Thyroid gland (tissue), 4 donors: ENCODE measurements at regions not wholly inside any gene's neighbourhood (a gene's known extent, or its start where the extent isn't known, plus 50 kb on each side); places are given as distances from the start of the nearest gene placed in this dataset.

ENCODE experiments used
- DNase-seq, 2 donors: peaks; one replicate each; pipeline ENCODE4 v3.0.0-alpha.2; 2019
- H3K27ac ChIP-seq, 3 donors: fragments of 200-600 bp; sonication (generic); 1 replicate in 2 of 3; 2 replicates in 1 of 3; pipeline ENCODE4 v1.5.1; 2016 to 2019; ENCODE audit warnings: mild to moderate bottlenecking in 1 of 3, moderate library complexity in 1 of 3
- H3K27me3 ChIP-seq: fragments of 200-600 bp; sonication (generic); one replicate; pipeline ENCODE4 v1.5.1; 2019
- H3K36me3 ChIP-seq, 2 donors: fragments of 200-600 bp; sonication (generic); one replicate each; pipeline ENCODE4 v1.5.1; 2016 to 2019
- H3K4me1 ChIP-seq, 2 donors: fragments of 200-600 bp; sonication (generic); one replicate each; pipeline ENCODE4 v1.5.1; 2017 to 2019
- H3K4me3 ChIP-seq, 3 donors: fragments of 200-600 bp; sonication (generic); replicated peaks in 1 of 3; 1 replicate in 2 of 3; 2 replicates in 1 of 3; pipeline ENCODE4 v1.5.1; 2016; ENCODE audit warnings: mild to moderate bottlenecking in 1 of 3
- H3K9me3 ChIP-seq: fragments of 200-600 bp; sonication (generic); one replicate; pipeline ENCODE4 v1.5.1; 2017
- POLR2A ChIP-seq, 2 donors: fragments of 450-650 bp; IDR thresholded peaks; one replicate each; pipeline ENCODE4 v1.6.1; 2017; ENCODE audit warnings: antibody characterized with exemption in 2 of 2, mild to moderate bottlenecking in 2 of 2, moderate library complexity in 1 of 2
- WGBS, 2 donors: methylation state at CpG; one replicate each; pipeline ENCODE4 v1.1.5; 2017; 5-methylcytosine and 5-hydroxymethylcytosine counted together
- intact Hi-C: fragments of 100-400 bp; cut with DNase I; formaldehyde crosslinking; loops from one replicate; pipeline ENCODE4 v1.15.1; 2023
- TF ChIP-seq, protein P1 (sequence below), 6 experiments: fragments of 200-600 bp in 3 of 6; fragments of 450-650 bp in 3 of 6; sonication (generic) in 3 of 6; IDR thresholded peaks; one replicate each; pipeline ENCODE4 v1.5.1; 2016 to 2019; ENCODE audit warnings: antibody characterized with exemption in 6 of 6, mild to moderate bottlenecking in 2 of 6, inconsistent platforms in 1 of 6, moderate library complexity in 1 of 6

DNA sequence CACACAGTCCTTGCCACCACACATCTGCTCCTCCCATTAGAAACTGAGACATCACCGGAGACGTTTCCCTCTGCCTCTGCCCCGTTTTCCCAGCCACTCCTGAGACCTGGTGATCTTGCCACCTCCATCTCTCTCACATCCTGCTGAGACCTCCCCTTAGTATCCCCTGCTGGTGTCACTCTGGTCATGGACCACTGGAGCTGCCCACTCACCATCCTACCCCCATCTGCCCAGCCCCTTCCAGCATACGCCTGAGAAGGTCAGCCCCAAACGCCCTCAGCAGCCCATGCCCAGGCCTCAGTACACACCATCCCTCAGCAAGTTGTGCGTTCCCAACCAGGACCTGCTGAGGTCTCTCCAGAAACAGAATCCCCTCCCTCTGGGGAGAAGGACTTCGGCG lies 64.3 kb downstream of the SHANK2 start:
- Histone ChIP-seq H3K27ac (no peak overlapping the region), H3K36me3 (no peaks in the 10 kb centered on the region), H3K9me3 (no peaks in the 10 kb centered on the region), H3K4me1 (no peaks in the 10 kb centered on the region), H3K4me3 (no peak overlapping the region), H3K27me3 (no peaks in the 10 kb centered on the region)
- TF ChIP-seq POLR2A (IDR thresholded peaks at IDR 0.05) = no peak
- TF ChIP-seq, protein P1, sequence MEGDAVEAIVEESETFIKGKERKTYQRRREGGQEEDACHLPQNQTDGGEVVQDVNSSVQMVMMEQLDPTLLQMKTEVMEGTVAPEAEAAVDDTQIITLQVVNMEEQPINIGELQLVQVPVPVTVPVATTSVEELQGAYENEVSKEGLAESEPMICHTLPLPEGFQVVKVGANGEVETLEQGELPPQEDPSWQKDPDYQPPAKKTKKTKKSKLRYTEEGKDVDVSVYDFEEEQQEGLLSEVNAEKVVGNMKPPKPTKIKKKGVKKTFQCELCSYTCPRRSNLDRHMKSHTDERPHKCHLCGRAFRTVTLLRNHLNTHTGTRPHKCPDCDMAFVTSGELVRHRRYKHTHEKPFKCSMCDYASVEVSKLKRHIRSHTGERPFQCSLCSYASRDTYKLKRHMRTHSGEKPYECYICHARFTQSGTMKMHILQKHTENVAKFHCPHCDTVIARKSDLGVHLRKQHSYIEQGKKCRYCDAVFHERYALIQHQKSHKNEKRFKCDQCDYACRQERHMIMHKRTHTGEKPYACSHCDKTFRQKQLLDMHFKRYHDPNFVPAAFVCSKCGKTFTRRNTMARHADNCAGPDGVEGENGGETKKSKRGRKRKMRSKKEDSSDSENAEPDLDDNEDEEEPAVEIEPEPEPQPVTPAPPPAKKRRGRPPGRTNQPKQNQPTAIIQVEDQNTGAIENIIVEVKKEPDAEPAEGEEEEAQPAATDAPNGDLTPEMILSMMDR (IDR thresholded peaks at IDR 0.05) = no peak
- WGBS, 2 donors = 93 to 94% methylated on average over 8 of the region's 8 CpGs
- intact Hi-C loops = no loop called here
- DNase-seq = no peak

DNA sequence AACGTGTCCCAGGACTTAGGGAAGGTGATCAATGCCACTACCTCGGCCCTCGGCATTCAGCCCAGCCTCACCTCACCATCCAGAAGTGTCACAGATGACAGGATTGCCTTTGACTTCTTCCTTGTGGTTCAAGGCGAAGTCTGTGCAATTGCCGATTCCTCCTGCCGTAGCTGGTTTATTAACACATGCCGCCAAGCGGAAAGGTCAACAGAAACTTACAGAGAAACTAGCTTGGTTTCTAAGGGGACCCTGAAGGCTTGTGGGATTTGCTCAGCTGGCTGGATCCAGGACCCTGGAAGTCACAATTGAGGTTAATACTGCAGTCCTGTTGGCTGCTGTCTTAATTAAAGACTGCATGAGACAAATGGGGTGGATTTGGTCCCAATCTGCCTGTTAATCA lies 65.6 kb downstream of the SHANK2 start:
- intact Hi-C loops = no loop called here
- no peak for DNase-seq
- Histone ChIP-seq H3K27me3 (no peaks in the 10 kb centered on the region), H3K9me3 (no peaks in the 10 kb centered on the region), H3K27ac (no peak overlapping the region), H3K4me1 (no peaks in the 10 kb centered on the region), H3K36me3 (no peaks in the 10 kb centered on the region), H3K4me3 (no peak overlapping the region)
- TF ChIP-seq, protein P1 (IDR thresholded peaks at IDR 0.05) = no peak
- no peak for TF ChIP-seq POLR2A (IDR thresholded peaks at IDR 0.05)
- 83 to 91% methylated on average over 8 of the region's 8 CpGs for WGBS, 2 donors

DNA sequence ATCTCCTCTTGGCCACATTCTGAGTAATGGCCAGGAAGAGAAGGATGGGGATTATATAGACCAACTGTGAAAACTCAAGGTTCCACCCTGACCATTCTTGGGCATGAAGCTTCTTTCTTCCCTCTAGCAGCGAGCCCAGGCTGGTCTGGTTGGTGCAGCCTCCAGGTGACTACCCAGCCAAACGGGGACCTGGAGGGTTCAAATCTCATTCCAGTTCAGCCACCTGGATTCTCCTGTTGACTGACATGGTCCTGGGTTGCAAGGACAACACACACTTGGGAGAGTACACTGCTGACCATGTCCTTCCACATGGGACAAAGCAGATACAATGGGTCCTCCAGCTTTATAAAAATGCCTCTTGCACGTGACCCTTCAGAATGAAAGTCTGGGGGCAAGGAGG lies 67.0 kb downstream of the SHANK2 start:
- Histone ChIP-seq H3K9me3 (no peaks in the 10 kb centered on the region), H3K4me3 (no peak overlapping the region), H3K27me3 (no peaks in the 10 kb centered on the region), H3K4me1 (no peaks in the 10 kb centered on the region), H3K36me3 (no peaks in the 10 kb centered on the region), H3K27ac (no peak overlapping the region)
- 88% methylated on average over 3 of the region's 3 CpGs for WGBS, 2 donors
- intact Hi-C loops = no loop called here
- no peak for TF ChIP-seq POLR2A (IDR thresholded peaks at IDR 0.05)
- TF ChIP-seq, protein P1 (IDR thresholded peaks at IDR 0.05) = no peak
- no peak for DNase-seq

DNA sequence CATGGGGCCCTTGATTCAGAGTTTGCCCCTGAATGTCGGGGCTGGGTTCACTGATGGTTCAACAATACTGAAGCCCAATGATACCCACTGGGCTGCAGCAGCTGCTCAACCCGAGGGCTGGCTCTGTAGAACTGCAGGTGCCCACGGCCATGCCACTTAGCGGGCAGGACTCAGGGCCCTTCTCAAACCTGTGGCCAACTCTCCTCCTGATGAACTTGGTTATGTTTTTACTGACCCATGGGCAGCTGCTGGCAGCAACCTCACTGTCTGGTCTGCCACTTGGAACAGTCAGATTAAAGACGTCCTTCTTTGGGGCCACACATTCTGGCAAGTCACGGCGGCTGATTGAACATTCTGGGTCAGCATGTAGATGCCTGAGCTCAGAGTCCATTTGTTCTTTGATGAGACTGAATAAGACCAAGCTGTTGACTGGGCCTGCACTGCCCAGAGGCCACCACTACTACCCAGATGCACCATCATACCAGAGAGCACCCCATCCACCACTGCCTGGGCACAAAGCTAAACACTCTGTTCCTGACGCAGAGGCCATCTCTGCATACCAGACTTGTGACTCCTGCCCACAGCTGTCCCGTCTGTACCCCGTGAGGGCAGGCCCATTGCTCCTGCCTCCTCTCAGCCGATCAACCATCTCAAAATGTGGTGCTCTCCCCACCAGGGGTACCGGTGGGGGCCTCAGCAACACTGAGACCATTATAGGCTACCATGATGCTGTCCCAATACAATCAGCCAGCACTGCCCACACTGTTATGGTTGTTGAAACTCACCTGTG lies 67.8 kb downstream of the SHANK2 start:
- Histone ChIP-seq H3K4me1 (no peaks in the 10 kb centered on the region), H3K36me3 (no peaks in the 10 kb centered on the region), H3K27ac (no peak overlapping the region), H3K9me3 (no peaks in the 10 kb centered on the region), H3K27me3 (no peaks in the 10 kb centered on the region), H3K4me3 (no peak overlapping the region)
- 96 to 97% methylated on average over 9 to 11 of the region's 12 CpGs for WGBS, 2 donors
- no peak for DNase-seq
- TF ChIP-seq, protein P1 (IDR thresholded peaks at IDR 0.05) = no peak
- TF ChIP-seq POLR2A (IDR thresholded peaks at IDR 0.05) = no peak
- intact Hi-C loops = no loop called here

DNA sequence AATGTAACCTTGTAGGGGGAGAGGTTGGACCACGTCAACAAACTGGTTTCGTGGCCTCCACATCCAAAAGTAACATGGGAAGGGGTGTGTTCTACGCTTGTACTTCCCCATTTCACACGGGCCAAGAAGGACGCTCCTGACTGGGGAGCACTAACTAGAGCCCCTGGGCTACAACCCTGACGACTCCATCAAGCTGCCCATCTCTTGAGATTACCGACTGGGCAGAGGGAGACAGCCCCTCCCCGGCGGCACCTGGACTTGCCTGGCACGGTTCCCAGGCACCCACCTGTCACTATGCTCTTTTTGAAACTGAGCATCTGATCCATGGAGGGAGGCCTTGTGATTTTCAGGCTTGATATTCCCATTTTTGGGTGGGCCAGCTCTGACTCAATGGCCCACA lies 68.5 kb downstream of the SHANK2 start:
- Histone ChIP-seq H3K9me3 (no peaks in the 10 kb centered on the region), H3K27ac (no peak overlapping the region), H3K4me1 (no peaks in the 10 kb centered on the region), H3K36me3 (no peaks in the 10 kb centered on the region), H3K4me3 (no peak overlapping the region), H3K27me3 (no peaks in the 10 kb centered on the region)
- 86% methylated on average over 5 to 10 of the region's 10 CpGs for WGBS, 2 donors
- intact Hi-C loops = no loop called here
- no peak for DNase-seq
- no peak for TF ChIP-seq POLR2A (IDR thresholded peaks at IDR 0.05)
- TF ChIP-seq, protein P1 (IDR thresholded peaks at IDR 0.05) = no peak
